ENCODE measurements at regions not wholly inside any gene's neighbourhood (a gene's known extent, or its start where the extent isn't known, plus 50 kb on each side); places are given as distances from the start of the nearest gene placed in this dataset.

DNA sequence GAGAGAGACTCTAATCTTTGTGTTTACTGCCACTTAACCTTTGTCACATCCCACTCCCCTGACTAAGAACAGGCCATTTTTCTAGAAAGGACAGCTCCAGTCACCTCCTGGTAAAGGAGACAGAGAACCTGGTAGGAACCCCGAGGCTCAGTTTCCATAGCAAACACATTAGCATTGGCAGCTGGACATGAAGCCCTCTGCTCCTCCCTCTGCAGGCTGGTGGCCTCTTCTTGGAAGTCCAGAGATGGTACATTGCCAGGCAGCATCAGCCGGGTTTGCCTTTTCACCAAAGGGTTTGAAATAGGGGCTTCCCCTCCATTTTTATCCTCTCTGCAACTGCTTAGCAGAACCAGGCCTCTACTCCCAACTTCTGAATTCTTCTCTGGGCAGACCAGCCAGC, 213.4 kb upstream of the SEMA6D start:
- no peak for DNase-seq

DNA sequence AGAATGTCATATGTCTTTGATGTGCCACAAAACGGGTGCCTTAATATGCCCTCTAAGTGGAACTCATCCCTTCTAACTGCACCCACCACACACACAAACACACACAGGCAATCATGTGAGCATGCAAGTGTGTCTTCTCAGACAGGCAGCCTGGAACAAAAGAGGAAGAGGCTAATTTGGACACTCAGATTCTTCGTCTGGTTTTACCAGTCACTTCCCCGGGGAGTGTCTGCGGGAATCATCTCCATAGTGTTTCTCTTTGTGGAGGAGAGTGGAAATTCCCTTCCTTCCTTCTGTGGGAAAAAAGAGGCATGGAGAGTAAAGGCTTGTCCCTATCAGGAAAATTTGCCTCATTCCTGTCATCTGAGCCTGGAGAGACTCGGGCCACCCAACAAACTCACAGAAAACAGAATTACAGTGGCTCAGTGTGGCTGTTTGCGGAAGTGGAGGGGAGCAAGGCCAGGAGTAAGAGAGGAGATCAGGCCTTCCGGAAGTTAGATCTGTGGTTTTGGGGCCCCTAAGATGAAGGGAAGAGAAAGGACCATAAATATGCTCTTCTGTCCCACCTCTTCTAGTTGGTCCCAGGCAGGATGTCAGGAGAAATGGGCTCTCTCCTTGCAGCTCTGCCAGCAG, 212.6 kb upstream of the SEMA6D start:
- DNase-seq: no peak

- DNase-seq: no peak
Measured at GRCh38 chr15:47505712-47506328, 211.5 kb upstream of the SEMA6D start.

DNA sequence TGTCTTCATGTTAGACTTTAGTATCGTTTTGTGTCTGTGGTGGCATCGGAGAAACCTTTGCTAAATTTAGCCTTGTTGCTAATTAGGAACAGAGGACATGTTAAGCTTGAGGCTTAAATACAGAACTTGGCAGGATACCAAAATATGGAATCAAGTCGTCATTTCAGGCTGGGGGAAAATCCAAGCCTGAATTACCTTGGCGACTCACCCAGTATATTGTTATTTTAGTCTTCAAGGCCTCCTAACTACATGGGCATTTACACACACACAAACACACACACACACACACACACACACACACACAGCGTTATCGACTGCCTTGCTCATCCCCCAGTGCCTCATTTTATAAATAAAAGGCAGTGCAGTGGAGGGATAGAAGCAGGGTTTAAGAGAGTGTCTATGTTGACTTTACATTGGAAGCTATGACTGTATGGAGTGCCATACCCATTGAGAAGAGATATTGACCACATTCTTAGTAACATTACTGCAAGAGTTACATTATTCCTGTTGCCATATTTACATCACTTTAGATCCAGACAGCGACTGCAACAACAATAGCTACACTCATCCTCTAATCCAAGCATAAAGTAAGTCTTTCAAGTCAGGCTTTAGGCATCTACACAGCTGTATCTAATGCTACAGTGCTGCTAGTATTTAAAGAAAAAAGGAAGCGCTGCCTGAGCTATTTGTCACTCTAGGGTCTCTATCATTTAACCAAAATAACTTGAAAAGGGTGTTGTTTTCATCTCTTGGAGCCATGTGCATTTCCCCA, 210.8 kb upstream of the SEMA6D start:
- peak; percentile 13 for DNase-seq

DNA sequence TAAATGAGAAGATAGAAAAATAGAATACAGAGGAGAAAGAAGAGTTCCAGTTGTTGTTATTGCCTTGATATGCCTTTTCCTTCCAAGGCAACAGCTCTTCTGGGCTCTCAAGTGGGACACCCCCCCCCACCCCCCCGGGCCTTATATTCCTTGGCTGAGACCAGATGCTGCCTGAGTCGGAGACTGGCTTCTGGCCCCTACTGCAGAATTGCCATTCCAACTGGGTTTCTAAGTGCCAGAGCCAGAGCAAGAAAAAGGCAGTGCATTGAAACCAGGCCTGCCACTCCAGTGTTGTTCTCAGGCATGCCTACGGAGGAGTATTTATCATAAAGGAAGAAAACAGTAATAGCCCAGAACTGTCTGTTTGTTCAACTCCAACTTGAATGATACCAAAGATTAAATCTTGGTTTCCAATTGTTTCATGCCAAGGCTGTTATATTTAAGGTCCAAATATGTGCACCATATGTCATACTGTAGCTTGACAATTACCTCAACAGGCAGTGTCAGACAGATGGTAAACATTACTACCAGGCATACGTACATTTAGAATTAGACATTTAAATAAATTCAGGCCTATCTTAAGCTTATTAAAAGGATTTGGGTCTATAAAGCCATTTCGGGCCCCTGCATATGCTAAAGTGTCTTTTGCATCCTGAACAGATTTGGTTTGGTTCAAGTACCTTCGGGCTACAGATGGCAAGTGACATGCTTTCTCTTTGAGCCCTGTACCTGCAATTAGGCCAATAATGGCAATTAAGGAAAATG, 209.9 kb upstream of the SEMA6D start:
- DNase-seq: no peak

DNA sequence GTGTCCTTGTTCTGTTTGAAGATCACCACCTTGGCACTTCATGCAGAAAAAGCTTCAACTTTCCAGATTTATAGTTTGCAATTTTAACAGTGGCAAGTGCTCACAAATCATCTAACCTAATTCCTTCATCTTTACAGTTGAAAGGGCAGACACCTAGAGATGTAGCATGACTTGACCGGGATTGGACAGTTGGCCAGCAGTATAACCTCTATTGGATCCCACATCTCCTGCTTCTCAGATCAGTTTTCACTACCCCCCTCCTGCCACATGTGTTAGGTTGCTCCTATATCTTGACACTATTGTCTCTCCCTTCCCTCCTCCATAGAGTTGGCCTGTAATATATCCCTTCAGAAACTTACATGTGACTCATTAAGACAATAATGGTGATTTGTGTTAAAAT, 206.0 kb upstream of the SEMA6D start:
- DNase-seq: no peak

GRCh38 chr15:47513471-47513870, 203.8 kb upstream of the SEMA6D start:
- DNase-seq: no peak

- DNase-seq: no peak
Measured at GRCh38 chr15:47514200-47514652, 203.1 kb upstream of the SEMA6D start.

- no peak for DNase-seq
Measured at GRCh38 chr15:47516558-47516957, 200.7 kb upstream of the SEMA6D start.

DNA sequence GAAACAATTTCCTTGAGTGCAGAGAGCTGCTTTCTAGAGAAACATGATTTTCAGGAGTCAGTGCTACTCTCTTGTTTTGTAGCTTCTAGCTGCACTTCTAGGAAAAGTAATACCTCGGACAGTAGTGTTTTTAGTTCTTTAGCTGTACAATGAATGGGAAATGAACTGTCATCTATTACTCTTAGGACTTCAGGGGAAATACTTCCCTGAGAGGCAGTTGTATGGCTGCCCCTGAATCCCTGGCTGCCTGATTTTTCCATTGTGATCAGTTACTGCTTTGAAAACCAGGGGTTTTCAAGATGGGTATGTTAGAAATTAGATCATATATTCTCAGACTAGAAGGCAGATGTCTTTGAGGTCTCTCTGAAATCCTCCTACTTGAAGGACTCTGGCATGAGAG, 200.3 kb upstream of the SEMA6D start:
- no peak for DNase-seq

- no peak for DNase-seq
Measured at GRCh38 chr15:47517737-47518136, 199.6 kb upstream of the SEMA6D start.

DNA sequence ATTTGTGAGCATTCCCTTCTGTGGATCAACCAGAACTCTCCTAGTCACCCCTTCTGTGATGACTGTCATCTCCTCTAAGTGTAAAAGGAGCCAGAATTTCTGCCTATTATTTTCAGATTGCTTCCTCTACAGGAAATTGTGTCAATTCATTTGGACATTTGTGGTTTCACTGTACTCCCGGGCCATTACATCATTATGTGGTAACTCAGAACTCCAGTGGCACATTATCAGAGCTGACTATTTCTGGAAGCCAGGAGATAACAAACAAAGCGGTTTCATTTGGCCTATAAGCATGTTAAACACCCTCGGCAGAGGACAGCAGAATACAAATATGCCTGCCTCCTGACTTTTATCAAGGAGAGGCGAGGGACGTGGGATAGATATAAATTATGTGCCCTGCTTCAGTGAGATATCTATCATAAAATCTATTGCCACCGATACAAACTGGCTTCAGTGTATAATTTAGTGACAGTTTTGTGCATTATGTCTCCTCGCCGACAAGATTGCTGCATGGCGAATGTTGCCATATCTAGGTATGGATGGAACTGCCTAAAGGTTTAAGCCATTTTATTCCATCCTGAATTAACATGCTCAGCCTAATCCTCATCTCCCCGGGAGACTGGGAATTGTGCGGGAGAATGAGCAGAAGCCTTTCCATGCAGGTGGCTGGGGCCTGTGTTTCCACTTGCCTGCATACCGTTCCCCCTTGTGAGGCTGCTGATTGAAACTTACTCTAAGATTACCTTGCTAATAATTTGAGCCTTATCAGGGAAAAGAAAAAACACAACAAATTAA, 193.4 kb upstream of the SEMA6D start:
- DNase-seq: no peak

- DNase-seq: no peak
Measured at GRCh38 chr15:47529241-47529640, 188.1 kb upstream of the SEMA6D start.

- no peak for DNase-seq
Measured at GRCh38 chr15:47534673-47535072, 182.6 kb upstream of the SEMA6D start.

DNA sequence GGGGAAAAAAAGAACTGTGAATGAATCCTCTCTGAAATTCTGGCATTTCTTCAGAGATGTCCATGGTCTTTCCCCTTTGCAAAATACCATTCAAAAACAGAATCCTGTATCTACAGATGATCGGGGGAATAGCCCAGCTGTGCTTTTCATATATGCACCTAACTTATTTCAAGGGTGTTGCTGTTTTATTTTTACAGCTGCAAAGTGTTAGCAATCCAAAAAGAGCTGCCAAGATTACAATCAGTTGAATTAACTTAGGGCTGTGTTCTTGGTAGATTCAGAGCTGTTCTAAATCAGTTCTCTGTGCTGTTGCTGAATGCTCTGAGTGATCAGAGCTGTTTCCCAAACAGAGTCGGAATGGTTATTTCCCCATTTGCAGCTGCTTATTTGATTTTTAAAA, 175.7 kb upstream of the SEMA6D start:
- no peak for DNase-seq

- DNase-seq: no peak
Measured at GRCh38 chr15:47542312-47542989, 174.9 kb upstream of the SEMA6D start.

- DNase-seq: no peak
Measured at GRCh38 chr15:47548231-47548630, 169.1 kb upstream of the SEMA6D start.

GRCh38 chr15:47548986-47549385, 168.3 kb upstream of the SEMA6D start:
- no peak for DNase-seq

DNA sequence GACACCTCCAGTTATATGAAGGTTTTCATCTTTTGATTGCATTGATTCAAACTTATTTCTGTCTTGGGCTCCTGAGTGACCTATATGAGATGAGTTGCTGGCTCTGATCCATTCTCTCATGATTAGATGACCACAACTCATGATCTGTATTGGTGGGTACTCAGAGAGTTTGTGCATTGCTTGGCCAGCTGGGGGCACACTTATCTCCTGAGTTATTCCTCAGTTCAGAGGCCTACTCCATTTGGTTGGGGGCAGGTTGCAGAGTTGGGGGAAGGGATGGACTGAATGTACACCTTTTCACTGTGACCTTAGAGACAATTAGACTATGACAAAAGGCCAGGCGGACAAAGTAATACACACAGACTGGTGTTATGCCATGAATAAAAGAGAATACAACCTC, 166.2 kb upstream of the SEMA6D start:
- DNase-seq: no peak

DNA sequence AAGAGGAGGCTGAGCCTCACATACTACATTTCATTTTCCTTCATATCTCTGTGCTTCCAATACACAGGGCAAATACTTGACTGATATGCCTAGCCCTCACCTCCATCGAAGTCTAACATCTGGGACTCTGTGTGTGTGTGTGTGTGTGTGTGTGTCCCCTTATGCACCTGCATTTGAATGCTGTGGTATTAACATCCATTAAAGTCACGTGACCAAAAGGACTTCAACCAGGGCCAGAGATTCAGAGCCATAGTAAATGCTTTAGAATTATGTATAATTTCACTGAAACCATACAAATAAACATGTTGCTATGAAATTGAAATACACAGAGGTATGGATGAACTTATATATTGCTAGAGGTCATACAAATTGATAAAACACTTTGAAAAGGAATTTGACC, 165.8 kb upstream of the SEMA6D start:
- DNase-seq: no peak

DNA sequence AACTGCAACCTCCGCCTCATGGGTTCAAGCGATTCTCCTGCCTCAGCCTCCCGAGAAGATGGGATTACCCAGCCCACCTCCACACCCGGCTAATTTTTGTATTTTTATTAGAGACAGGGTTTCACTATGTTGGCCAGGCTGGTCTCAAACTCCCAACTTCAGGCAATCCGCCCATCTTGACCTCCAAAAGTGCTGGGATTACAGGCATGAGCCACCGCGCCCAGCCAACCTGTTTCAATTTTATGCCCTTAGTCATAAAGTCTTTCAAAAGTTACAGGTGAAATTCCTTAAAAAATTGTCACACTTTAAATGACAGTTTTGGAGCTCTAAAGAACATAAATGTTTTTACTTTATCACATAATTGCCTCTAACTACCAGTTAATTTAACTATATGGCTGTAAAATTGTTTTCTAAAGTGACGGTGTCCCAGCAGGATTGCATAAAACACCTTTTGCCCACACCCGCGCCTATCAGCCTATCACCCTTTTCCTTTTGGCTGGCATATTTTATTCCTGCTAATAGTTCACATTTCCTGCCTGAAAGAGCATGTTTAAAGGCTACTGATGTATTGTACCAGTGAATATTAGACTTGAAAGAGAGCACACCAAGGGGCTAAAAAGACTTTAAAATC, 164.2 kb upstream of the SEMA6D start:
- no peak for DNase-seq

- DNase-seq: no peak
Measured at GRCh38 chr15:47553947-47554346, 163.4 kb upstream of the SEMA6D start.

Data from DMS79 (cell line).